Keratinocyte (primary cell): ENCODE measurements at regions not wholly inside any gene's neighbourhood (a gene's known extent, or its start where the extent isn't known, plus 50 kb on each side); places are given as distances from the start of the nearest gene placed in this dataset.

Source experiments
- DNase-seq: peaks from one replicate; pipeline ENCODE4 v3.0.0-alpha.2; 2011; ENCODE audit warnings: low read depth, missing footprints, low spot score
- FAIRE-seq: peaks from 2 replicates; lab custom pipeline; 2011; peaks lifted over from hg19 to GRCh38; lab: Jason Lieb, UNC
- H2AFZ ChIP-seq: 2 replicates; pipeline ENCODE4 v1.6.0; 2012; ENCODE audit warnings: low read length, control low read depth, inconsistent platforms; ENCODE audit not compliant: control insufficient read depth
- H3K27ac ChIP-seq: 2 replicates; pipeline ENCODE4 v1.5.1; 2011; ENCODE audit warnings: low read length; ENCODE audit not compliant: control insufficient read depth, insufficient read depth
- H3K27me3 ChIP-seq: 3 replicates; pipeline ENCODE4 v1.6.0; 2011; ENCODE audit warnings: low read length; ENCODE audit not compliant: control insufficient read depth, insufficient read depth; ENCODE audit errors: extremely low read depth
- H3K36me3 ChIP-seq, 2 experiments: 2 replicates in 1 of 2; 3 replicates in 1 of 2; pipeline ENCODE4 v1.5.1; 2011; ENCODE audit warnings: low read length in 2 of 2, mild to moderate bottlenecking in 1 of 2; ENCODE audit not compliant: control insufficient read depth in 2 of 2, insufficient read depth in 2 of 2; ENCODE audit errors: extremely low read depth in 1 of 2
- H3K4me1 ChIP-seq: 3 replicates; pipeline ENCODE4 v1.5.1; 2011; ENCODE audit warnings: low read length; ENCODE audit not compliant: control insufficient read depth, insufficient read depth; ENCODE audit errors: extremely low read depth
- H3K4me2 ChIP-seq: 3 replicates; pipeline ENCODE4 v1.6.0; 2011; ENCODE audit warnings: low read depth, low read length; ENCODE audit not compliant: control insufficient read depth, insufficient read depth; ENCODE audit errors: extremely low read depth
- H3K4me3 ChIP-seq, 3 experiments: fragments of 200-600 bp in 1 of 3; sonication (generic) in 1 of 3; 2 replicates in 2 of 3; 3 replicates in 1 of 3; pipeline ENCODE4 v1.5.1; 2011 to 2016; ENCODE audit warnings: low read length in 3 of 3, mild to moderate bottlenecking in 3 of 3, control low read depth in 2 of 3, inconsistent platforms in 1 of 3, low read depth in 1 of 3, mixed read lengths in 1 of 3, mixed run types in 1 of 3, moderate library complexity in 1 of 3; ENCODE audit not compliant: control insufficient read depth in 2 of 3, insufficient read depth in 2 of 3; ENCODE audit errors: extremely low read depth in 1 of 3
- H3K79me2 ChIP-seq: 2 replicates; pipeline ENCODE4 v1.6.0; 2012; ENCODE audit warnings: low read length; ENCODE audit not compliant: control insufficient read depth, insufficient read depth
- H3K9ac ChIP-seq: 3 replicates; pipeline ENCODE4 v1.6.0; 2011; ENCODE audit warnings: low read length; ENCODE audit not compliant: control insufficient read depth, insufficient read depth; ENCODE audit errors: extremely low read depth
- H3K9me1 ChIP-seq: 3 replicates; pipeline ENCODE4 v1.6.0; 2011; ENCODE audit warnings: low read length; ENCODE audit not compliant: control insufficient read depth, insufficient read depth; ENCODE audit errors: extremely low read depth
- H3K9me3 ChIP-seq: 2 replicates; pipeline ENCODE4 v1.5.1; 2012; ENCODE audit warnings: low read depth, low read length; ENCODE audit not compliant: control insufficient read depth
- H4K20me1 ChIP-seq: 3 replicates; pipeline ENCODE4 v1.6.0; 2011; ENCODE audit warnings: low read length; ENCODE audit not compliant: control insufficient read depth, insufficient read depth; ENCODE audit errors: extremely low read depth
- EZH2 ChIP-seq: IDR thresholded peaks from one replicate; pipeline ENCODE4 v1.6.1; 2012; ENCODE audit warnings: inconsistent platforms, mild to moderate bottlenecking, low read length, moderate library complexity
- dilution Hi-C: fragments of 300-500 bp; cut with MboI; formaldehyde crosslinking; loops from one replicate; pipeline ENCODE4 v1.7.0; 2020; ENCODE audit warnings: low sequenced_read_pairs; ENCODE audit not compliant: extremely low pct_ligation_motif_present
- TF ChIP-seq, protein P1 (sequence below), 3 experiments: IDR thresholded peaks in 1 of 3; conservative IDR thresholded peaks in 1 of 3; optimal IDR thresholded peaks in 1 of 3; 2 replicates in 2 of 3; 3 replicates in 1 of 3; pipeline versions ENCODE3 to v1.5.1; 2011; ENCODE audit warnings: low read length in 3 of 3, mild to moderate bottlenecking in 3 of 3, moderate library complexity in 2 of 3, control low read depth in 1 of 3, inconsistent platforms in 1 of 3; ENCODE audit not compliant: insufficient read depth in 2 of 3; ENCODE audit errors: extremely low read depth in 1 of 3

DNA sequence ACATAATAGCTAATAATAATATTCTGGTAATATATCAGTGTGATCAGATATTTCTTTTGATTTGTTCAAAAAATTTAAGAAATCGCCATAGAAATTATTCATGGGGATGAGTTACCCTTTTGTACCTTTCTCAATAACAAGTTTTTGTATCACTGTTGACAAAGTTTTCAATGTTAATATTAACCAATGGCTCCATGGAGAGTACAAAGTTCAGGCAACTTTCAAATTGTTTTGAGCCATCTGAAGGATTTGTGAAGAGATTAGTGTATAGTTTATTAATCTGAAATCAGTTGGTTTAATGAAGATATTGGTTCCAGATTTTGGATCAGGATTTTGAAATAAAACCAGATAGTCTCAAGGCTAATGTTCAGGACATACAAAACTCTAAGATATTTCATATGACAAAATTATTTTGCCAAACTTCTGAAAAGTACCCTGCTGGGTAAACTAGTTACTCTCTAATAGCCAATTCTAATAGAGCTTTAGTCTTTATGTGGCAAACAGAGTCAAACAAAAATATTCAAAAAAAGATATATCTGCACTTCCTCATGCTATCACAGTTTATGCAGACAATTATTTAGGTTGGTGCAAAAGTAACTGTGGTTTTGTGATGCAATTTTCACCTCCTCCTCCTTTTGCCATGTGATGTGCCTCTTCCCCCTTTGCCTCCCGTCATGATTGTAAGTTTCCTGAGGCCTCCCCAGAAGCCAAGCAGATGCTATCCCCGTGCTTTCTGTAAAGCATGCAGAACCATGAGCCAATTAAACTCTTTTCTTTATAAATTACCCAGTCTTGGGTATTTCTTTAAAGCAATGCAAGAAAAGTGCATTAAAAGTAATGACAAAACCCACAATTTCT, 1105.0 kb downstream of the PLA2G4A start:
- no peak overlapping the region for H3K4me3 ChIP-seq
- TF ChIP-seq, protein P1, sequence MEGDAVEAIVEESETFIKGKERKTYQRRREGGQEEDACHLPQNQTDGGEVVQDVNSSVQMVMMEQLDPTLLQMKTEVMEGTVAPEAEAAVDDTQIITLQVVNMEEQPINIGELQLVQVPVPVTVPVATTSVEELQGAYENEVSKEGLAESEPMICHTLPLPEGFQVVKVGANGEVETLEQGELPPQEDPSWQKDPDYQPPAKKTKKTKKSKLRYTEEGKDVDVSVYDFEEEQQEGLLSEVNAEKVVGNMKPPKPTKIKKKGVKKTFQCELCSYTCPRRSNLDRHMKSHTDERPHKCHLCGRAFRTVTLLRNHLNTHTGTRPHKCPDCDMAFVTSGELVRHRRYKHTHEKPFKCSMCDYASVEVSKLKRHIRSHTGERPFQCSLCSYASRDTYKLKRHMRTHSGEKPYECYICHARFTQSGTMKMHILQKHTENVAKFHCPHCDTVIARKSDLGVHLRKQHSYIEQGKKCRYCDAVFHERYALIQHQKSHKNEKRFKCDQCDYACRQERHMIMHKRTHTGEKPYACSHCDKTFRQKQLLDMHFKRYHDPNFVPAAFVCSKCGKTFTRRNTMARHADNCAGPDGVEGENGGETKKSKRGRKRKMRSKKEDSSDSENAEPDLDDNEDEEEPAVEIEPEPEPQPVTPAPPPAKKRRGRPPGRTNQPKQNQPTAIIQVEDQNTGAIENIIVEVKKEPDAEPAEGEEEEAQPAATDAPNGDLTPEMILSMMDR (optimal IDR thresholded peaks at IDR 0.05 in 1 of 3, IDR thresholded peaks at IDR 0.05 in 1 of 3, conservative IDR thresholded peaks at IDR 0.05 in 1 of 3; ENCODE audit: extremely low read depth in 1 of 3, insufficient read depth in 2 of 3, low read length in 3 of 3) = no peak
- TF ChIP-seq EZH2 = no peak
- dilution Hi-C loops = no loop called here
- H3K9me3 ChIP-seq = no peaks in the 10 kb centered on the region
- H3K4me2 ChIP-seq = no peak overlapping the region
- H2AFZ ChIP-seq = no peak overlapping the region
- FAIRE-seq (no peak), DNase-seq (no peak)
- no peaks in the 10 kb centered on the region for H3K4me1 ChIP-seq
- no peaks in the 10 kb centered on the region for H3K9me1 ChIP-seq
- H3K36me3 ChIP-seq = no peaks in the 10 kb centered on the region
- H4K20me1 ChIP-seq = no peaks in the 10 kb centered on the region
- H3K27me3 ChIP-seq = no peaks in the 10 kb centered on the region
- H3K27ac ChIP-seq = no peak overlapping the region
- H3K9ac ChIP-seq = no peak overlapping the region
- no peaks in the 10 kb centered on the region for H3K79me2 ChIP-seq

DNA sequence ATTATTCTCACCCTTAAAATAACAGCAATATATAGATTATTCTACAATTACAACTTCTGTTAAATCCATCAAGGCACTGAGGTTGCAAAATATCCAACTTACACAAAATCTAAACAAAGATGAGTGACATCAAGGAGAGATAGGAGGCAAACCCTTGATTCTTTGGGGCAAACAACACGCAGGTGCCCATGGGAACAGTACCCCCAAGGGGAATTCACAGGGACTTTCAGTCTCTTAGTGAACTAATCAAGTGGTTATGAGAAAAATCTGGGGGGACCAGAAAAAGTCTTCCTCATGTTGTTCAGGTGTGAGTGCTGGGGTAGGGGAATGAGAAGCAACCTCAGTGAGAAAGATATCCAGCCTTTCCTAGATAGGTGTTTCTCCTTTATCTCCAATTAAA, 1107.9 kb downstream of the PLA2G4A start:
- no peak for FAIRE-seq
- TF ChIP-seq EZH2 = no peak
- TF ChIP-seq, protein P1 (optimal IDR thresholded peaks at IDR 0.05 in 1 of 3, IDR thresholded peaks at IDR 0.05 in 1 of 3, conservative IDR thresholded peaks at IDR 0.05 in 1 of 3; ENCODE audit: extremely low read depth in 1 of 3, insufficient read depth in 2 of 3, low read length in 3 of 3) = no peak
- dilution Hi-C loops = no loop called here

More for the DNA sequence above, 1107.9 kb downstream of the PLA2G4A start:
- Histone ChIP-seq H3K9me3 (no peaks in the 10 kb centered on the region), H3K27ac (no peak overlapping the region), H4K20me1 (no peaks in the 10 kb centered on the region), H3K4me1 (no peaks in the 10 kb centered on the region), H3K9ac (no peak overlapping the region), H3K36me3 (no peaks in the 10 kb centered on the region), H3K27me3 (no peaks in the 10 kb centered on the region), H2AFZ (no peak overlapping the region), H3K4me3 (no peak overlapping the region), H3K79me2 (no peaks in the 10 kb centered on the region), H3K4me2 (no peak overlapping the region), H3K9me1 (no peaks in the 10 kb centered on the region)
- DNase-seq = no peak
